Liver (tissue), 8 donors: ENCODE measurements at regions not wholly inside any gene's neighbourhood (a gene's known extent, or its start where the extent isn't known, plus 50 kb on each side); places are given as distances from the start of the nearest gene placed in this dataset.

Experiments used
- DNase-seq: peaks from one replicate; pipeline ENCODE4 v3.0.0-alpha.2; 2017; ENCODE audit warnings: low spot score
- H3K27ac ChIP-seq, 2 donors: one replicate each; pipeline ENCODE4 v1.7.0; 2013; ENCODE audit warnings: inconsistent platforms in 2 of 2, low read length in 2 of 2, control low read depth in 1 of 2, low read depth in 1 of 2, mild to moderate bottlenecking in 1 of 2
- H3K27me3 ChIP-seq, 4 donors: one replicate each; pipeline versions ENCODE4 v1.6.1 to v1.7.0; 2013; ENCODE audit warnings: low read length in 3 of 4, inconsistent platforms in 1 of 4, mild to moderate bottlenecking in 1 of 4, moderate library complexity in 1 of 4; ENCODE audit not compliant: control insufficient read depth in 4 of 4, insufficient read depth in 4 of 4
- H3K36me3 ChIP-seq, 4 donors: one replicate each; pipeline versions ENCODE4 v1.6.1 to v1.7.0; 2013; ENCODE audit warnings: low read length in 3 of 4, mild to moderate bottlenecking in 3 of 4, low read depth in 1 of 4, moderate library complexity in 1 of 4; ENCODE audit not compliant: control insufficient read depth in 4 of 4, insufficient read depth in 3 of 4
- H3K4me1 ChIP-seq, 4 donors: one replicate each; pipeline versions ENCODE4 v1.6.1 to v1.7.0; 2013; ENCODE audit warnings: low read length in 3 of 4, mild to moderate bottlenecking in 3 of 4, moderate library complexity in 1 of 4; ENCODE audit not compliant: control insufficient read depth in 4 of 4, insufficient read depth in 4 of 4
- H3K4me3 ChIP-seq, 3 donors: one replicate each; pipeline versions ENCODE4 v1.6.1 to v1.7.0; 2013; ENCODE audit warnings: low read length in 3 of 3, control low read depth in 1 of 3, low read depth in 1 of 3, mild to moderate bottlenecking in 1 of 3
- H3K9ac ChIP-seq, 2 donors: one replicate each; pipeline ENCODE4 v1.7.0; 2013; ENCODE audit warnings: low read length in 2 of 2, mild to moderate bottlenecking in 2 of 2, moderate library complexity in 2 of 2, control low read depth in 1 of 2, low read depth in 1 of 2
- H3K9me3 ChIP-seq, 4 donors: one replicate each; pipeline versions ENCODE4 v1.6.1 to v1.7.0; 2013; ENCODE audit warnings: low read length in 3 of 4; ENCODE audit not compliant: control insufficient read depth in 4 of 4
- CTCF ChIP-seq: fragments of 150-350 bp; IDR thresholded peaks from 2 replicates; pipeline ENCODE4 v1.5.1; 2017; ENCODE audit warnings: improper control_type of control experiment, low read depth, low read length; ENCODE audit not compliant: missing input control
- EGR1 ChIP-seq, 2 donors: IDR thresholded peaks; 2 replicates each; pipeline ENCODE4 v1.6.1; 2016 to 2018; ENCODE audit warnings: antibody characterized with exemption in 2 of 2, low read depth in 2 of 2
- FOXA1 ChIP-seq: IDR thresholded peaks from 2 replicates; pipeline ENCODE4 v1.6.1; 2016; ENCODE audit warnings: antibody characterized with exemption
- FOXA2 ChIP-seq: IDR thresholded peaks from 2 replicates; pipeline ENCODE4 v1.6.1; 2016; ENCODE audit warnings: antibody characterized with exemption
- GABPA ChIP-seq, 2 donors: IDR thresholded peaks in 1 of 2; conservative IDR thresholded peaks in 1 of 2; 2 replicates each; pipeline ENCODE4 v1.6.1; 2016; ENCODE audit warnings: antibody characterized with exemption in 2 of 2, mild to moderate bottlenecking in 1 of 2, moderate library complexity in 1 of 2
- HNF4A ChIP-seq, 2 donors: conservative IDR thresholded peaks; 2 replicates each; pipeline ENCODE4 v1.6.1; 2016; ENCODE audit warnings: antibody characterized with exemption in 2 of 2, mild to moderate bottlenecking in 2 of 2
- HNF4G ChIP-seq: IDR thresholded peaks from 2 replicates; pipeline ENCODE4 v1.6.1; 2016; ENCODE audit warnings: antibody characterized with exemption
- JUND ChIP-seq, 2 donors: IDR thresholded peaks; 2 replicates each; pipeline ENCODE4 v1.6.1; 2016; ENCODE audit warnings: antibody characterized with exemption in 2 of 2
- MAX ChIP-seq: IDR thresholded peaks from 2 replicates; pipeline ENCODE4 v1.6.1; 2016; ENCODE audit warnings: antibody characterized with exemption
- NR2F2 ChIP-seq: IDR thresholded peaks from 2 replicates; pipeline ENCODE4 v1.6.1; 2016; ENCODE audit warnings: antibody characterized with exemption
- RAD21 ChIP-seq, 2 donors: IDR thresholded peaks; 2 replicates each; pipeline ENCODE4 v1.6.1; 2016; ENCODE audit warnings: antibody characterized with exemption in 2 of 2, mild to moderate bottlenecking in 2 of 2
- REST ChIP-seq: IDR thresholded peaks from 2 replicates; pipeline ENCODE4 v1.6.1; 2016; ENCODE audit warnings: antibody characterized with exemption, mild to moderate bottlenecking
- RXRA ChIP-seq, 2 donors: IDR thresholded peaks; 2 replicates each; pipeline ENCODE4 v1.6.1; 2017 to 2018; ENCODE audit warnings: antibody characterized with exemption in 2 of 2, mild to moderate bottlenecking in 1 of 2
- SP1 ChIP-seq: IDR thresholded peaks from 2 replicates; pipeline ENCODE4 v1.6.1; 2018; ENCODE audit warnings: antibody characterized with exemption, mild to moderate bottlenecking
- TAF1 ChIP-seq: conservative IDR thresholded peaks from 2 replicates; pipeline ENCODE4 v1.6.1; 2016; ENCODE audit warnings: antibody characterized with exemption, mild to moderate bottlenecking
- WGBS: extraction: QIAGEN DNeasy Blood & Tissue Kit; methylation state at CpG from one replicate; pipeline ENCODE4 v1.1.7; 2013; 5-methylcytosine and 5-hydroxymethylcytosine counted together
- TF ChIP-seq, protein P1 (sequence below): IDR thresholded peaks from 2 replicates; pipeline ENCODE4 v1.6.1; 2016; ENCODE audit warnings: antibody characterized with exemption
- TF ChIP-seq, protein P2 (sequence below): IDR thresholded peaks from 2 replicates; pipeline ENCODE4 v1.6.1; 2016; ENCODE audit warnings: antibody characterized with exemption
- donor health status: healthy.
- donor health status: healthy.
- donor health status: healthy.
- donor health status: healthy.
- donor health status: healthy.

DNA sequence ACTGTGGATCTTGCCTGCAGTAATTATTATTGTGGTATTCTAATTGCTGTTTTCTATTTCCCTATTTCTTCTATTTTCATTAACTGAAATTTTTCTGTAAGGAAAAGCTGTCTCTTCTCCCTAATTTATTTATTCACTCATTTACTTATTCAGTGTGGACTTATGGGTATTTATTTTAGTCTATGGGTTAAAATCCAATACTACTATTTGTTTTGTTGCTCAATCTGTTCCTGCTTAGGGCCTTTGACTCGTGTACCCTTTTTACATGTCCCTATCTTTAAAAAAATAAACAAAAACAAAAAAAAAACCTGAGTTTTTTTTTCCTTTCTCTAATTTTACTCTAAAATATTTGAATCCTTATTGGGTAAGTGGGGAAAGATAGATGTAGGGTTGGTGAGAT, 166.2 kb upstream of the IVNS1ABP start:
- no peaks in the 10 kb centered on the region for H3K9me3 ChIP-seq
- H3K9ac ChIP-seq = no peak overlapping the region
- TF ChIP-seq REST = no peak
- TF ChIP-seq, protein P1, sequence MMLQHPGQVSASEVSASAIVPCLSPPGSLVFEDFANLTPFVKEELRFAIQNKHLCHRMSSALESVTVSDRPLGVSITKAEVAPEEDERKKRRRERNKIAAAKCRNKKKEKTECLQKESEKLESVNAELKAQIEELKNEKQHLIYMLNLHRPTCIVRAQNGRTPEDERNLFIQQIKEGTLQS = no peak
- TF ChIP-seq RXRA (IDR thresholded peaks at IDR 0.05) = peak; percentile 54 to 75
- peak; percentile 28 to 34 for TF ChIP-seq RAD21 (IDR thresholded peaks at IDR 0.05)
- TF ChIP-seq HNF4A (conservative IDR thresholded peaks at IDR 0.05) = peak; percentile 85 to 88
- TF ChIP-seq CTCF = no peak
- no peak for TF ChIP-seq TAF1
- peak; percentile 62 for TF ChIP-seq FOXA1
- no peak for TF ChIP-seq MAX
- TF ChIP-seq JUND (IDR thresholded peaks at IDR 0.05) = peak in 1 of 2 donors; percentile 44
- peak; percentile 79 for TF ChIP-seq FOXA2
- TF ChIP-seq, protein P2, sequence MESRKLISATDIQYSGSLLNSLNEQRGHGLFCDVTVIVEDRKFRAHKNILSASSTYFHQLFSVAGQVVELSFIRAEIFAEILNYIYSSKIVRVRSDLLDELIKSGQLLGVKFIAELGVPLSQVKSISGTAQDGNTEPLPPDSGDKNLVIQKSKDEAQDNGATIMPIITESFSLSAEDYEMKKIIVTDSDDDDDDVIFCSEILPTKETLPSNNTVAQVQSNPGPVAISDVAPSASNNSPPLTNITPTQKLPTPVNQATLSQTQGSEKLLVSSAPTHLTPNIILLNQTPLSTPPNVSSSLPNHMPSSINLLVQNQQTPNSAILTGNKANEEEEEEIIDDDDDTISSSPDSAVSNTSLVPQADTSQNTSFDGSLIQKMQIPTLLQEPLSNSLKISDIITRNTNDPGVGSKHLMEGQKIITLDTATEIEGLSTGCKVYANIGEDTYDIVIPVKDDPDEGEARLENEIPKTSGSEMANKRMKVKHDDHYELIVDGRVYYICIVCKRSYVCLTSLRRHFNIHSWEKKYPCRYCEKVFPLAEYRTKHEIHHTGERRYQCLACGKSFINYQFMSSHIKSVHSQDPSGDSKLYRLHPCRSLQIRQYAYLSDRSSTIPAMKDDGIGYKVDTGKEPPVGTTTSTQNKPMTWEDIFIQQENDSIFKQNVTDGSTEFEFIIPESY = peak; percentile 36
- peak; percentile 20 for TF ChIP-seq SP1
- TF ChIP-seq NR2F2 = no peak
- TF ChIP-seq EGR1 (IDR thresholded peaks at IDR 0.05; ENCODE audit: low read depth in 2 of 2) = no peak
- no peak for TF ChIP-seq GABPA (IDR thresholded peaks at IDR 0.05 in 1 of 2, conservative IDR thresholded peaks at IDR 0.05 in 1 of 2)
- peak; percentile 43 for TF ChIP-seq HNF4G
- H3K4me3 ChIP-seq = no peak overlapping the region
- peaks cover 7 to 30% (median 20%) of the 10 kb centered on the region in 4 donors for H3K4me1 ChIP-seq
- no peaks in the 10 kb centered on the region for H3K36me3 ChIP-seq
- no peak overlapping the region for H3K27ac ChIP-seq
- 31% methylated on average over 1 of the region's 1 CpG for WGBS
- no peaks in the 10 kb centered on the region for H3K27me3 ChIP-seq
- DNase-seq = no peak

DNA sequence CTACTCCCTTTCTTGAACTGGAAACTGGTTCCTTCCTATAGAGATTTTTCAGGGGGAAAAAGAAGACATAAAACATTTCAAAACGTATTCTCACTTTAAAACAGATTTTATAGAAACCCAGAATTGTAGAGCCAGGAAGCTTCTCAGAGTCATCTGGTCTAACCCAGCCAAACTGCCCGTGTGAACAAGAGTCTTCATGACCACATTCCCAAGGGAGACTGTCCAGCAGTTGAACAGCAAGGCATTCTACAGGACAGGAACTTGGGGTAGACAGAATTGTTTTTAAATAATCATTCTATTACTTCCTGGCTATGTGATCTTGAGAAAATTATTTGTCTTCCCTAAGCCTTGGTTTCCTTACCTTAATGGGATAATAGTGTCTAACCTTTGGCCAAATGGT, 163.5 kb upstream of the IVNS1ABP start:
- Histone ChIP-seq H3K27ac (no peak overlapping the region), H3K9ac (no peak overlapping the region), H3K36me3 (no peaks in the 10 kb centered on the region), H3K4me3 (no peak overlapping the region), H3K27me3 (no peaks in the 10 kb centered on the region), H3K9me3 (no peaks in the 10 kb centered on the region), H3K4me1 (peaks cover 10 to 33% (median 28%) of the 10 kb centered on the region in 4 donors)
- TF ChIP-seq FOXA2 (no peak), REST (no peak), SP1 (no peak), CTCF (no peak), RAD21 (IDR thresholded peaks at IDR 0.05) (no peak), HNF4G (no peak), TAF1 (no peak)
- TF ChIP-seq, protein P1 = no peak
- 77% methylated on average over 2 of the region's 2 CpGs for WGBS
- no peak for DNase-seq
